Astrocyte of the hippocampus (primary cell): ENCODE measurements at regions not wholly inside any gene's neighbourhood (a gene's known extent, or its start where the extent isn't known, plus 50 kb on each side); places are given as distances from the start of the nearest gene placed in this dataset.

Experiments used
- DNase-seq: peaks from one replicate; pipeline ENCODE4 v3.0.0; 2011; ENCODE audit warnings: low read depth, low spot score

GRCh38 chr10:111811517-111811916 lies 372.0 kb downstream of the GPAM start:
- DNase-seq = no peak

DNA sequence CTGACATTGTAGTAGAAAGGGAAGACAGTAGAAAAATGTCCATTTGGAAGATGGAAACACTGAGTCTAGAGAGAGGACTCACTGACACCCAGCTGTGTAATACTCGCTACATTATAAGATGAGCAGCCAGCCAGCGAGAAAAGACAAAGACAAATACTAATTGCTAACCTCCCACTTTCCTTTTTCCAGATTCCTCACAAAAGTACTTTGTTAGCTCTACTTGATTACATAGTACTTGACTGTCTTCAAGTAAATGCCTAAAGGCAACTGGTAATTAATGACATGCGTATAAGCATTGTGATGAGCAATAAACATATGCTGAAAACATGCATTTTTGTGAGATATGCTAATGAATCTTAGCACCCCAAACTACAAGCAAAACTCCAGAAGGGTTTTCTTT lies 363.1 kb downstream of the GPAM start:
- no peak for DNase-seq

- DNase-seq = peak; percentile 51
Observed at GRCh38 chr10:111821871-111822270, 361.7 kb downstream of the GPAM start.

- peak; percentile 64 for DNase-seq
Observed at GRCh38 chr10:111822661-111823060, 360.9 kb downstream of the GPAM start.

- no peak for DNase-seq
Observed at GRCh38 chr10:111824128-111824527, 359.4 kb downstream of the GPAM start.

DNA sequence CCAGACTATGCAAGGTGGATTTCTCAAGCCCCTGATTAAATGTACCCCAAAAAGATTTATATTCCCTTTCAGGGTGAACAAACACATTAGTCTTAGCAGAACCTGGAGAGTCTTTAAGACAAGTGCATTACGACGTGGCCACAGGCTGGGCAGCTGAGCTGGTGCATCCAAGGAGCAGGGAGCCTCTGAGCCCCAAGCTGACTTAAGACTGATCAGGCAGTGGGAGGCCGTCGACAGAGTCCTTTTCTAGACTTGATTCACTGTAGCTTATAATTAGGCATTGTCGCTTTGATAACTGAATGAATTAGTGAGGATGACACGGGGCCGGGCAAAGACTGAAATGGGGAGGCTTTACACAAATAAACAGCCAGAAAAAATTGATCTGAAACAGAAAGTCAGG lies 353.2 kb downstream of the GPAM start:
- DNase-seq = no peak

GRCh38 chr10:111831058-111831457 lies 352.5 kb downstream of the GPAM start:
- no peak for DNase-seq

DNA sequence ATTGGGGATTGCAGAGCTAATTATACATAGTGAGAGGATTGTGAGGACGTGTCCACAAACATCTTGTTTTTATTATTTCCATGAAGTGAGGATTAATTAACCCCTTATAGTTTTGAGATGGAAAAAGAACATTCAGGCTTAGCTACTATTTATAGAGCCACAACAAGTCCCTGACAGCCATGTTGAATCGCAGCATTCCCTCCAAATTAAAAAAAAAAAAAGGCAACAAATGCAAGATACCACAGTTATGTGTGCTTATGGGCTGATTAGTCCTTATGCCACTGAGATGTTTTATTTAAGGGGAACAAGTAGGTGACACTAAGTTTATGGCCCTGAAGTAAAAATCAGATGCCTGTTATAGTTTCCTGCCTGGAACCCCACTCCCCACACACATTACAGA lies 350.3 kb downstream of the GPAM start:
- DNase-seq = no peak

- peak; percentile 92 for DNase-seq
Observed at GRCh38 chr10:111835574-111835973, 348.0 kb downstream of the GPAM start.

DNA sequence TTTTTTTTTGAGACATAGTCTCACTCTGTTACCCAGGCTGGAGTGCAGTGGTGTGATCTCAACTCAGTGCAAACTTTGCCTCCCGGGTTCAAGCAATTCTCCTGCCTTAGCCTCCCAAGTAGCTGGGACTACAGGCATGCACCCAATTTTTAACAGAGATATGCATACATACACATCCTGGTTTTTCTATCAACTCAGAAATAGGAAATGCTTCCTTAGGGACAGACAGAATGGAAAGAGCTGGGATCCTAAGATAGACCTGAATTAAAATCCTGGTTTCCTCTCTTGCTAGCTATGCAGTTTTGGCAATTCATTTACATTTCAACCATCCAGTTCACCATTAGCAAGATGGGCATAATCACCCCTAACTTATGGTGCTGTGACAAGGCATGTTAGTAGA lies 347.5 kb downstream of the GPAM start:
- DNase-seq = peak; percentile 30

- DNase-seq = peak; percentile 81
Observed at GRCh38 chr10:111836571-111836970, 347.0 kb downstream of the GPAM start.

DNA sequence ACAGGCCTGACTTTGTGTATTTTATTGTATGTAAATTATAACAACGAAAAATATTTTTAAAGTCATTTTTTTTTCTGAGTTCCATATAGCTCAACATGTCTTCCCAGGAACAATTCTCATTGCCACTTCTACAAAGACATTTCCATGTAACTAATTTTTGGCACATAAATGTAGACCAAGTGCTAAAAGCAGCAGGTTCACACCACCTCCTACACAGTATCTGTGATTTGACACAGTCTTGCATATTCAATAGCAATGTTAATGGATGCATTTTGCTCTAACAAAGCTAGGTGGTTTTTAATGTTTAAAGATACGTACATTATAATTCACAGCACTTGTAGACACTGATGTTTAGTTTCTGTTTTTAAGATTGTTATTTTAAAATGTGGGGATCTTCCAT lies 346.5 kb downstream of the GPAM start:
- no peak for DNase-seq

- no peak for DNase-seq
Observed at GRCh38 chr10:111837985-111838384, 345.6 kb downstream of the GPAM start.

- DNase-seq = no peak
Observed at GRCh38 chr10:111840546-111840945, 343.0 kb downstream of the GPAM start.

- DNase-seq = no peak
Observed at GRCh38 chr10:111852801-111853200, 330.8 kb downstream of the GPAM start.

DNA sequence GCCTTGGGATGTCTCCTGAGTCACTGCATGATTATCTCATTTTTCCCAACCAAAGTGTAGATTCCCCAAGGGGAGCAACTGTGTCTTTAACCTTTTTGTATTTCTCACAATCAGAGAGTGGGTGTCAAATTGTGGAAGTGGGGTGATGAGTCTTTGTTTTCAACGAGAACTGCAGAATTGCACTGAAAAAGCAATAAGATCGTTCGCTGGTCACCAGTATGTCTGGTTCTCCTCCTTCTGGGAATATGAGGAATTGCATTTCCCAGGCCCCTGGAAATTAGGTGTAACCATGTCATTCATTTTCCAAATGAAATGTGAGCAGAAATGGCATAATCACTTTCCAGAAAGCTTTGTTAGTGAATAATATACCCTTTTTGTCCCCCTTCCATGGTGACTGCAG lies 326.9 kb downstream of the GPAM start:
- DNase-seq = peak; percentile 34

DNA sequence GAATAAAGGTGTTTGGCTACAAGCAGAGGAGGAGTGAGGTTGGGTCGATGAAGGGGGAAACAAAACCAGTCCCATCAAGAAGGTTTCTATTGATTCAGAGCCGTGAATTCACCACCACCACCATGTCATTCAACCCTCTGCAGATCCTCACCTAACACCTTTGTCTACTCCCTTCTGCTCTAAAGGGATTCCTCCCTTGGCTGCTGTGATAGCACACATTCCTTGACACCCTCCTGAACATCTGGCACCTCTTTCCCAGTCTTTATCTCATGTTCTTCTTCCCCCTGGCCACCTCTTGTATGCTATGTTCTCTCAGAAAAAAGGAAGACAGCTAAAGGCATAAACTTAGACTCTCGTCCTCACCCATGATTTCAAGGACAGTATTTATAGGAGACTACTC lies 318.0 kb downstream of the GPAM start:
- no peak for DNase-seq

DNA sequence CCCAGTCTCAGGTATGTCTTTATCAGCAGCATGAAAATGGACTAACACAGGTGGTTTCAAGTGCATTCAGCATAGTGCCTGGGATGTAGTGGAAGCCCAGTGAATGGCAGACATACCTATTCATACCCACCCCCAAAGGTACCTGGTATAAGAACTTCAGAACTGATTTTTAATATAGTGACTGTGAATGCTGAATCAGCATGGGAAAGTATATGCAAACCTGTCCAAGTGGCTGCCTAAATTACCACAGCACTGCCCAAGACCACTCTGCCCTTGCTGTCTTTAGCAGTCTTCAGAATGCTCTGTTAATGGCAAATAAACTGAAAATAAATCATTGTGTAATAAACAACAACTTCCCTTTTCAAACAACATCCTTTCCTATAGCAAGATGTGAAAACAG lies 312.1 kb downstream of the GPAM start:
- no peak for DNase-seq

DNA sequence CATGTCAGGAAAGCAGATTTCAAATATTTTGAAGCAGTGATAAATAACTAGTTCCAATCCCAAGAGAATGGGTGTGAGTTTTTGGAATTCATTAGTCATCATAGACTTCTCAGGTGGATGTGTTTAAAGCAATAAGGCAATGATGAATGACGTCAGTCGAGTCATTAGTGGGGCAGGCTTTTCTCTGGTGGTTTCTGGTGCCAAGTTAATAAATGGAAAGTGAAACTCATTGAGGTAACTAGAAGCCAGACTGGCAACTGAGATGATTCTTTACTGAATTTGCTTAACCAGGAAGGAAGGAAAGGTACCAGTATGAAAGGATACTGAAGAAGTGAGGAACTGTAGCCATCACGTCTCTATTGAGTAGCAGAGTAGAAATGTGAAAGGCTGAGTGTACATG lies 311.0 kb downstream of the GPAM start:
- peak; percentile 10 for DNase-seq

GRCh38 chr10:111873041-111873440 lies 310.5 kb downstream of the GPAM start:
- DNase-seq = no peak

- DNase-seq = no peak
Observed at GRCh38 chr10:111873621-111874135, 309.9 kb downstream of the GPAM start.

GRCh38 chr10:111874576-111874975 lies 309.0 kb downstream of the GPAM start:
- DNase-seq = peak; percentile 32

- peak; percentile 37 for DNase-seq
Observed at GRCh38 chr10:111875725-111876124, 307.8 kb downstream of the GPAM start.

DNA sequence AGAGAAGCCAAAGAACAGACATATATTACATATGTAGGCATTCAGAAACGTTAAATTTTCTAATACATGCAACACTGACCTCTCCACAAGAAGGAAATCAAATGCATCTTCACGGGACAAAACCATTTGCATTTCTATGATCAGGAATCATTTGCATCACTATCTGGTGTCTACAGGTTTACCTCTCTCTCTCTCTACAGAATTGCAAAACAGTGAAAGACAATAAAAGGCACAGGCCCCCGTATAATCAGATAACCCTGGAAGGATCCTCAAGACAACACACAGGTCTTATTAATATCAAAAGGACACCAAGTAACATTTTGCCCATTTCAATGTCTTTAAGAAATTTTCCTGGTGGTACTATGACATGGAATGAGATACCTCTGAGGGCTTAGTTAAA lies 306.3 kb downstream of the GPAM start:
- DNase-seq = no peak
